A172 (cell line): ENCODE measurements at regions not wholly inside any gene's neighbourhood (a gene's known extent, or its start where the extent isn't known, plus 50 kb on each side); places are given as distances from the start of the nearest gene placed in this dataset.

ENCODE experiments used
- DNase-seq: peaks from one replicate; pipeline ENCODE4 v3.0.0-alpha.2; 2015; ENCODE audit warnings: low spot score

GRCh38 chr3:193873426-193874201 is 262.3 kb upstream of the HES1 start:
- DNase-seq, result no peak

DNA sequence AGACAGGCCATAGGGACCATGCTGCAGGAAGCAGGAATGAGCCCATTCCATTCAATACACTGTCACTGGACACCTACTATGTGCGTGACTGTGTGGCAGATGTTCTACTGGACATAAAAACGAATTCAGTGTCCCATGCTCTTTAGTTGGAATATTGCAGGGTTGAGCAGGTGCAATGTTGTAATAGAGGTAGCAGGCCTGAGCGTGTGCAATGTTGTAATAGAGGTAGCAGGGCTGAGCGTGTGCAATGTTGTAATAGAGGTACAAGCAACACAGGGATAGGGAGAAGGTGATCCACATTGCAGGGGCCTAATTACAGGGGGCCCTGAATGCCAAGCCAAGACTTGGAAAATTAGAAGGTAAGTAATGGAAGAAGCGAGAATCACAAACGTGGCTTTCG is 261.4 kb upstream of the HES1 start:
- no peak for DNase-seq

DNA sequence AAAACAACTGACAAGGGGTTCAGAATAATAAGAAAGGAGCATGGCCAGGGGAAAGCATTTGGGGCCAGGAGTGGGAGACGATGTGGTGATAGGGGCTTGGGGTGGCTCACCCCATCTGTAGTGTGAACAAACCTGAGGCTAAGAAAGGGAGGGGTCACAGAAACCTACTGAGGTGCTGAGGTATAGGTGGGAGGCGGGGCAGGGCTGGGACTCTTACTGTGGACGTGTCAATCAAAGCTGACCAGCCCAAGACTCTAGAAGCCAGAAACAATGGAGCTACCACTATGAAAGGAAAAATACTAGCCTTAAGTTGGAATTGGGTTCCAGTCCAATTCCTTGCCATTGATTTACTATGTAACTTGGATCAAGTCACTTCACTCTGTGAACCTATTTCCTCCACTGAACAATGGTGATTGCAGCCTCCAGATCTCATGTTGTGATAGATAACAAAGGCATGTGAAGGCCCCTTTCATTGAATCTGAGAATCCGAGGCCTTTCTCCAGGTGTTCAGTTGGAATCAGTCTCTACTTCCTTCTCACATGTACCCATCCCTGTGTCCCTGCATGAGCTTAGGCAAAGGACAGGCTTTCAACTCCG is 260.9 kb upstream of the HES1 start:
- no peak for DNase-seq

DNA sequence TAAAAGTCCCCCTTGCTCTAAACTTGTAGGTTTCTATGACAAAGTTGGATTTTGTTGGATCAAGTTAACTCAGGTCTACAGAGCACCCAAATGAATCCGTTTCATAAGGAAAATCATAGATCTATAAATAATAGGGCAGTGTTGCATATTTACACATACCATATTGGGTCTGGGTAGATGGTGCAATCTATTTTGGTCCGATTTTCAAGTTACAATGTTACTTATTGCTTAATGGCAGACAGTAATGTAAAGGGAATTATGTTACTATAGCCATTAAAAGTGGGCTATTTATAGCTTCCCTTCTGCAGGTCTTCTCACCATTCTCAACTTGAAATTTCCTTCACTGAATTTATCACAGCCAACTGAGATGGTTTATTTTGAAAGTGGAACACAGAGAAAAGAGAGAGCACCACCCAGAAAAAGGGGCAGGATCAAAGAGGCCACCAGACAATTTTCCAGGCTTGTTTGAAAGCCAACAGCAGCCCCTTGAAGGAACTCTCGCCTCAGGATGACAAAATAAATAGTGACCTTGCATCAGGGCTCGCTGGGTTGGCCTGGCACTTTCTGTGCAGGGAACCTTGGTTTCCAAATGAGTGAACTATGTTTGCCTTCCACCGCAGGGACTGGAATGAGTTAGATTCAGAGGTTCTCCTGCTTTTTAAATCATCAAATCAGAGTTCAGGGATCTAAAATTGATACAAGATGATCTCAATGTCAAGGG is 260.2 kb upstream of the HES1 start:
- DNase-seq, result no peak

- DNase-seq, result no peak
Observed at GRCh38 chr3:193879099-193879863, 256.7 kb upstream of the HES1 start.

DNA sequence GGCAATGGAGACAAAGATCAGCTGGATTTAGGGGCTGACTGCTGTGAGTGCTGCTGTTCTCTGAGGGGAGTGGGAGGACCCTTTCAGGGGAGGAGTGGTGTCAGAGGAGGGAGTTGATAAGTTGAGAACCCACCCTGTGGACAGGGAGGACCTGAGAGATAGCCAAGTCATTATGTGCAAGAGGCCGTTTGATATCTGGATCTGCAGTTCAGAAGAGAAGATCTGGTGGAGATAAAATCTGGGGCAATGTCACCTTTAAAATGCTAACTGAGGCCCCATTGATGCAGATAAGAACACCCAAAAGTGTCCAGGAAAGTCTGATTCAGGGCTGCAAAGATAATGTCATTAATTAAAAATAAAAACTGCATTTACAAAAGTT is 256.1 kb upstream of the HES1 start:
- DNase-seq, result no peak

DNA sequence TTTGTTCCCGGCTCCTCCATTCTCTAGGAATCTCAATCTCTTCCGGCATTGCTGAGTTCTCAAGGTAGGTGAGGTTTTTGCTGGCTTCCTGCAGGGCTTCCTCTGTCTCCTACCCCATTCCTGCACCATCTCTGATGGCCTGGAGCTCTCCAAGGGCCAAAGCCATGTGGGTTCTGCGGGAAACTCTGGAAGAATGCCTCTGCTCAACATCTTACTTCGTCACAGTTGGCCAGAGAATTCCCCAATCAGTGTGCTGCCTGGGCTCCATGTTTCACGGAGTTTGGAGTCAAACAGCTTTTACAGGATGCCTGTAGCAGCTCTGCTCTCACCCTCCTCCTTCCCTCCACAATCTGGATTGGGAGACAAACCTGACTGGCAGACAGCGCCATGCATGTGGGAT is 253.9 kb upstream of the HES1 start:
- no peak for DNase-seq

DNA sequence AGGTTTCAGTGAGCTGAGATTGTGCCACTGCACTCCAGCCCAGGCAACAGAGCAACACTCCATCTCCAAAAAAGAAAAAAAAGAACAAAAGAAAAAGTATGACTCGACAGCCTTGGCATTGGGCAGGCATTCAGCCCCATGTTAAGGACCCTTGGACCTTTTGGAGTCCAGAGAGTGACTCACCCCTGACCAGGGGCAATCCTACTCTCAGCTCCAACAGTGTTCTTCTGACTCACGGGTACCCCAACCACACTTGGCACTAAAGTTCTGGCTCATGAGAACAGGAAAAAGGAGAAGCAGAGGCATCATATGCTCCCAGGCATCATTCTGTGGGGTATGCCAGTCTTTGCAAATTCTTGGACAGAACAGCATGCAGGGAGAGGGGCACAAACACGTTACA is 252.4 kb upstream of the HES1 start:
- DNase-seq, result peak; percentile 74

DNA sequence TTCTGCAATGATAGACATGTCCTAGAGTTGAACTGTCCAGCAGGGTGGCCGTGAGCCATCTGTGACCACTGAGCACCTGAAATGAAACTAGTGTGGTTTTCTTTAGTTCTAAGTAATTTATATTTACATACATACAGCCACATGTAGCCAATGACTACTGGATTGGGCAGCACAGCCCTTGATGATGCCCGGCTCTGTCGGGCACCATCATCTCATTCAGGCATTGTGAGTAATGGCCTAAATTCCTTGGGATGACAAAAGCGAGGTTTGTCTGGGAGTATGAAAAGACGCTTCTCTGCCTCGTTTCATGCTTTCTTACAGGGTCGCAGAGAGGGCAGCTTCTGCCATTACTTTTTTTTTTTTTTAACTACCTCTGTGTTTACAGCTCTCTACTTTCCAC is 251.9 kb upstream of the HES1 start:
- peak; percentile 48 for DNase-seq

DNA sequence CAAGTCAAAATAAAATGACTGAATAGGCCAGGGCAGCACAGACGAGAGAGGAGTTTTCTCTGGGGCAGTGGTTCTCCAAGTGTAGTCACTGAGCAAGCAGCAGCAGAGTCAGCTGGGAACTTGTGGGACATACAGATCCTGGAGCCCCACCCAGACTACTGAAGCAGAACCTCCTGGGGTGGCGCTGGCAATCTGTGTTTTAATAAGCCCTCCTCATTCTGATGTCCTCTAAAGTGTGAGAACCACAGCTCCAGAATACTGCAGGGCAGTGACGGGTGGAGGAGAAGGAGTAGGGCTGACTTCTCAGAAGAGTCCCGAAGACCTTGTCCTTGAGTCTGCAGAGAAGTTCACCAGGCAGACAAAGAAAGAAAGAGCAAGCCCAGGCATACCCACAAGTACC is 251.3 kb upstream of the HES1 start:
- DNase-seq, result no peak

DNA sequence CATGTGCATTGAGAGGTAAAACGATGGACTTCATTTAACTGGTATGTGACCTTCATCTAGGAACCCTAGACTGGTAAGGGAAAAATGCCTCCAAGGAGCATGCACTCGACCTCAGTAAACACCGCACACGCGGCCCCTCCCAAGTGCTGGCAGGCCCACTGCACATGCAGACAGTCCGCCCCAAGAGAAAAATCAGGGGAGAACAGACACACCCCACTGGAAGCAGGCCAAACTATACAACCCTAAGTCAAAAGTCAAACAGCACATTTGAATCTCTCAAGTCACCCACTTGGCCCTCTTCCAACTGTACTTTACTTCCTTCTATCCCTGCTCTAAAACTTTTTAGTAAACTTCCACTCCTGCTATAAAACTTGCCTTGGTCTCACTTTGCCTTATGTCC is 250.1 kb upstream of the HES1 start:
- no peak for DNase-seq

GRCh38 chr3:193890016-193890897 is 245.7 kb upstream of the HES1 start:
- DNase-seq, result no peak

DNA sequence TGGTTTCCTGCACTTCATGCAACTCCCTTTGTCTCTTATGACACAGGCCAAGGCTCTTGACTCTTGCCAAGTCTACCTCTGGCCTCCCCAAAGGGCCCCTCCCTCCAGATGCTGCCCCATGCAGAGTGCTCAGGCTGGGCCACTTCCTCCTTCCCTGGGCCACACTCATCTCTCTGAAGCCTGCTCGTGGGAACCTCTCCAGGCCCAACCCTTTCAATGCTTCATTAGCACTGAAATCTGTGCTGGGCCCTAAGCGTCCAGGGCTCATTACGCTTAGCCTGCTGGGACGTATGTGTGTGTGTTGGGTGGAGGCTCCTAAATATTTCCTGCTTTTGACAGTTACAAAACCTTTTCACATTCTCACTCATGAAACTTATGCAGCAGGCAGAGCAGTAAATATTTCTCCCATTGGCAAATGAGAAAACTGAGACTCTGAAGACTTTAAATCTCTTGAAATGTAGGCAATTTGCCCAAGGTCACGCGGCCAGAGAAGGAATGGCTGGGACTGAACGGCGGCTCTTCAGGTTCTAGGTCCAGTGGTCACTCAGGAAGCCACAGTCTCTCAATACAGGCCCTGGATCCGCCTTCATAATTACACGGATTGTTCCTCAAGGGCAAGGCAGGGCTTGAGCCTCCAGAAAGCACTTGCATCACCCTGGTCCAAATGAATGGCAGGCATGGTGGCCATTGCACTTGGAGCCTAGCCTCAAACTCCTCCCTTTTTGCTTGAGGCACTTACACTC is 241.7 kb upstream of the HES1 start:
- no peak for DNase-seq

- DNase-seq, result no peak
Observed at GRCh38 chr3:193895409-193895808, 240.5 kb upstream of the HES1 start.

DNA sequence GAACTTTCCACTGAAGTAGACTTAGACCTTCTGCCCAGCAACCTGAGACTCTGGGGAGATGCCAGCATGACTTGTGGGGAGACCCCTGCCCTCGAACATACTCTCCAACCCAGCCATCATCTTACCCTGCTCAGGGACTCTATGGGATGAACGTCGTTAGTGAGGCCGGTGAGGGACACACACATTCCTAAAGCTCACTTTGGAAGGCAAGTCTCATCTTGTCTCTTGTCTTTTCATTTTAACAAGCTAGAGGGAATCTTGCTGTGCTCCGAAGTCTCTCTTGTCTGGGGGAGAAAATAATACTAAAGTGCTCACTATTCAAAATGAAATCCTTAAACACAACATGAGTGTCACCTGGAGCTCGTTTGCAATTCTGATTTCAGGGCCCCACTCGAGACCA is 239.5 kb upstream of the HES1 start:
- no peak for DNase-seq

DNA sequence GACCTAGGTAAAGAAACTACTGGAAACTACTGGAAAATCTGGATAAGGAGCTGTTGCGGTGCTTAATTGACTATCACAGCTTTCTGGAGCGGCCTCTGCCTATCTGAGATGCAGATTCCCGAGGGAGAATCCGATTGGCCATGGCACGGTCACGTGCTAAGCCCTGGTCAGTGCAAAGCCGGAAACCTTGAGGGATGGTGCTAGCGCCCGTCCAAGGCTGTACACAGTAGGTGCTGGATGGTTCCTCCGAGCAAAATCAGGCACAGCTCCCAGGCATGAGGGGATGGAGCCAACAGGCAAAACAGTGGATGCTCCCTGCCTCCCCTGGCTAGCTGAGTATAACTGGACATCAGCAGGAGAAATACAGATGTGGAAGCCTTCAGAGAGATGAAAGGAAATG is 238.7 kb upstream of the HES1 start:
- DNase-seq, result no peak

- DNase-seq, result no peak
Observed at GRCh38 chr3:193897731-193898180, 238.2 kb upstream of the HES1 start.

DNA sequence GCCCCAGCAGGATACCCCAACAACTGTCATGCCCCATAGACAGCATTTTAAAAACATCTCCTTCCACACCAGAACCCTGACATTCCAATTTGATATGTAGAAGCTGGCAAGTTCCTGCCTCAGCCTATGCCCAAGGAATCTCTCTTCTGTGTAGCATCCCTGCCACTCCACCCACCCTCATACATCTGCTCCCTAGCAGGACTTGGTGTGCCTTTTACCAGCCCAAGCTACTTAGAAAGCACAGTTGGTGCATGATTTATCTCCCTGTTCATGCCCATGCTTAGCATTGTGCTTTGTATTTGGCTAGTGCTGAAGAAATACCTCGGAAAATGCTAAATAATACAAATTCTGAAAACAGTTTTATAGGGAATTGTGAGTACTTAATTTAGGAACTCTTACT is 236.9 kb upstream of the HES1 start:
- no peak for DNase-seq

DNA sequence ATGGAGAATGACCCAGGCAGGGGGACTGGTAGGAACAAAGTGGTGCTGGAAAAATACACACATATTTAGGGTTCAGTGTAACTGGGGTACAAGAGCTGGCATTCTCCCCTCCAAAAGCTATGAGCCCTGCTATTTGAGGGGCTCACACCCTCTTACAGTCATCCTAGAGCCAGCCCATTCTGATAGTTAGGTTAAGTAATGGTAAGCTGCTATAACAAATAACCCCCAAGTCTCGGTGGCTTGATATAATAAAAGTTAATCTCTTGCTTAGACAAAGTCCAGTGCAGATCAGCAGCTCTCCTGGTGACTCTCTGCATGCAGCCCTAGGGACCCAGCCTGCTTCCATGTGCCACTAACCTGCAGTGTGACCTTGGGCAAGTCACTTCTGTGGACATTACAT is 234.9 kb upstream of the HES1 start:
- no peak for DNase-seq
